BJ (cell line): ENCODE measurements at regions not wholly inside any gene's neighbourhood (a gene's known extent, or its start where the extent isn't known, plus 50 kb on each side); places are given as distances from the start of the nearest gene placed in this dataset.

Experiments
- CTCF ChIA-PET: fragments of 350-600 bp; formaldehyde crosslinking; extraction: SDS; loops from one replicate; lab custom pipeline; 2021; ENCODE audit warnings: antibody characterized with exemption, inconsistent platforms; lab: Yijun Ruan, JAX
- POLR2A ChIA-PET: fragments of 300-600 bp; sonication (Branson Sonifier 250); formaldehyde crosslinking; extraction: SDS; loops from one replicate; lab custom pipeline; 2021; ENCODE audit warnings: antibody characterized with exemption; lab: Charles Lee
- DNase-seq: peaks from one replicate; pipeline ENCODE4 v3.0.0-alpha.2; 2011; ENCODE audit warnings: low read depth
- H3K27me3 ChIP-seq: 2 replicates; pipeline ENCODE4 v1.6.0; 2011; ENCODE audit warnings: low read length; ENCODE audit not compliant: control insufficient read depth, insufficient read depth
- H3K36me3 ChIP-seq: 2 replicates; pipeline ENCODE4 v1.5.1; 2011; ENCODE audit warnings: low read length; ENCODE audit not compliant: control insufficient read depth, insufficient read depth
- H3K4me3 ChIP-seq: 2 replicates; pipeline ENCODE4 v1.5.1; 2011; ENCODE audit warnings: low read depth, mild to moderate bottlenecking, control low read depth, low read length
- TF ChIP-seq, protein P1 (sequence below): IDR thresholded peaks from 2 replicates; pipeline ENCODE4 v1.5.1; 2011; ENCODE audit warnings: low read depth, mild to moderate bottlenecking, control low read depth, inconsistent platforms, low read length, moderate library complexity; ENCODE audit not compliant: insufficient read depth

DNA sequence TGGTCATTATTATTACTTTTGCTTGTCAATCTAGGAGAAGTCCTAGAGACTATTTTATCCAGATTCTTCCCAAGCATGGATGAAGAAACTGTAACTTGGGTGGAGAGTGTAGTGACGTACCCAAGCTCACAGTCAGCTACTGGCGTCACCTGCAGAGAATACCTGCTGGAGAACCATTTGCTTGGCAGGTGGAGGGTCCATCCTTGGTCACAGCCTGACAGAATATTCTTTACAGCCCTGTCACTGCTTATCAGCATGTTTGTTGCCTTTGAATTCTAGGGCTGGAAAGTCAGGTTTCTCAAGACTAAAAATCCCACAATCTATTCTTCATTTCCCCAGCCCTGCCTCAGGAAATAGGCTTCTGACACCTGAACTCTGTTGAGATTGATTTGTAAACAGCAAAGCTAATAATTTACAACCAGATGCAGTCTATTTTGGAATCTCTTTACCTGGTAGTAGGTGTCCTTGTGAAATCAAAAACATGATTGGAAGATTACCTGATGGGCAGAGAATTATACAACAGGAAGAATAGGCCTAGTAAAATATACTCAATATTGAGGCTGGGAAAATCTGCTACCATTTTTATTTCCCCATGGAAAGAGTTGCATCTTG is 100.4 kb upstream of the ZNF644 start:
- no peaks in the 10 kb centered on the region for H3K27me3 ChIP-seq
- no peaks in the 10 kb centered on the region for H3K36me3 ChIP-seq
- ChIA-PET POLR2A (no interaction called here), CTCF (interaction anchor here (1.2 kb wide), 1 partner anchor 43 kb away, joined by 4 read pairs; no protein-coding TSS in a partner anchor)
- TF ChIP-seq, protein P1, sequence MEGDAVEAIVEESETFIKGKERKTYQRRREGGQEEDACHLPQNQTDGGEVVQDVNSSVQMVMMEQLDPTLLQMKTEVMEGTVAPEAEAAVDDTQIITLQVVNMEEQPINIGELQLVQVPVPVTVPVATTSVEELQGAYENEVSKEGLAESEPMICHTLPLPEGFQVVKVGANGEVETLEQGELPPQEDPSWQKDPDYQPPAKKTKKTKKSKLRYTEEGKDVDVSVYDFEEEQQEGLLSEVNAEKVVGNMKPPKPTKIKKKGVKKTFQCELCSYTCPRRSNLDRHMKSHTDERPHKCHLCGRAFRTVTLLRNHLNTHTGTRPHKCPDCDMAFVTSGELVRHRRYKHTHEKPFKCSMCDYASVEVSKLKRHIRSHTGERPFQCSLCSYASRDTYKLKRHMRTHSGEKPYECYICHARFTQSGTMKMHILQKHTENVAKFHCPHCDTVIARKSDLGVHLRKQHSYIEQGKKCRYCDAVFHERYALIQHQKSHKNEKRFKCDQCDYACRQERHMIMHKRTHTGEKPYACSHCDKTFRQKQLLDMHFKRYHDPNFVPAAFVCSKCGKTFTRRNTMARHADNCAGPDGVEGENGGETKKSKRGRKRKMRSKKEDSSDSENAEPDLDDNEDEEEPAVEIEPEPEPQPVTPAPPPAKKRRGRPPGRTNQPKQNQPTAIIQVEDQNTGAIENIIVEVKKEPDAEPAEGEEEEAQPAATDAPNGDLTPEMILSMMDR: no peak
- no peak for DNase-seq
- no peak overlapping the region for H3K4me3 ChIP-seq

DNA sequence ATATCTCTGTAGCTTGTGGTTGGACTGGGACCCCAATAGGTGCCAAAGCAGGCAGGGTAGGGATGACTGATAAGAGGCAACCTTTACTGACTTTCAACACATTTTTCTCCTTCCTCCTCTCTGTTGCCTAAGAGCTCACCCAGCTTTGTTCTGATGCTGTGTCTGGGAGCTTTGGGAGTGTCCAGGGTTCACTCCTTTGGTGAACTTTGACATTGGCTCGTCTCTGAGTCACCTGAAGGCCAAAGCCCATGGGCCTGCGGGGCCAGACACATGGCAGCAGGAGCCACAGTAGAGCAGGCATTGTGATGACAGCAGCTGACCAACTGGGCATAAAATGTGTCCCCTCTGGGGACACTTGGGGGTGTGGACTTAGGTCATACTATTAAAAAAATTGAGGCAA is 99.5 kb upstream of the ZNF644 start:
- H3K36me3 ChIP-seq: no peaks in the 10 kb centered on the region
- TF ChIP-seq, protein P1: no peak
- ChIA-PET CTCF (interaction anchor here (1.2 kb wide), 1 partner anchor 44 kb away, joined by 4 read pairs; no protein-coding TSS in a partner anchor), POLR2A (no interaction called here)
- no peak overlapping the region for H3K4me3 ChIP-seq
- no peak for DNase-seq
- no peaks in the 10 kb centered on the region for H3K27me3 ChIP-seq

DNA sequence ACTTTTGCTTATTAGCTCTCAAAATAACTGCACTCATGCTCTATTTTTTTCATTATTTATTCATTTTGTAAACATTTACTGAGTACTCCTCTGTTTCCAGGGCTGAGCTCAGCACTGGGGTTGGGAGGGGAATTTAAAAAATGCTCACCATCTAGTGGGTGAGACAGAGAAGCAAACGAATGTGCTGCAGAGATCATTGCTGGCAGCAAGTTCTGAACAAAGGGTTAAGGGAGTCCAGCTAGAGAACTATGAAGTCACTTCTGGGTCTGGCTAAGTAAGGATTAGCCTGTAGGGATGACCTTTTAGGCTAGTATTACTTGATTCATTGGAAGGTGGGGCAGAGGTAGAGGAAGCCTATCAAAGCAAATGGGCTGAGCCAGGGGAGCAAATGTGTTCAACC is 99.1 kb upstream of the ZNF644 start:
- POLR2A ChIA-PET: no interaction called here
- CTCF ChIA-PET: interaction anchor here (1.2 kb wide), 1 partner anchor 44 kb away, joined by 4 read pairs; no protein-coding TSS in a partner anchor
- Histone ChIP-seq H3K27me3 (no peaks in the 10 kb centered on the region), H3K4me3 (no peak overlapping the region), H3K36me3 (no peaks in the 10 kb centered on the region)
- TF ChIP-seq, protein P1: no peak
- no peak for DNase-seq

DNA sequence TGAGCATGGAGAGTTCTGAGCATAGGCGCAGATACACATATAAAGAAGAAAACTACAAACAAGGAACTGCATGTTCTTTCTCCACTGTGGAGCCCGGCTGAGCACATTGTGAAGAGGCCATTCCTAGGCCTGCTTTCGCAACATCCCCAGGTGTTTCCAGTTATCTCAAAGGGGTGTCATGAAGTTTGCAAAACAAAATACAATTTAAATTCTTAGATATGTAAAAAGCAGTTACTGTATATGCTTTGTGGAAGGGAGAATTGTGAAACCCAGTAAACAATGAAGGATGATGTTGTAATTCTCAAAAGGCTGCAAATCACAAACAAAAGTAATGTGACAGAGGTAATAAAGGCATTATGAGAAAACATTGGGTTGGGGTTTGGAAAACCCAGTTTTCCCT is 98.6 kb upstream of the ZNF644 start:
- Histone ChIP-seq H3K4me3 (no peak overlapping the region), H3K27me3 (no peaks in the 10 kb centered on the region), H3K36me3 (no peaks in the 10 kb centered on the region)
- TF ChIP-seq, protein P1: no peak
- POLR2A ChIA-PET: no interaction called here
- DNase-seq: no peak
- CTCF ChIA-PET: no interaction called here

DNA sequence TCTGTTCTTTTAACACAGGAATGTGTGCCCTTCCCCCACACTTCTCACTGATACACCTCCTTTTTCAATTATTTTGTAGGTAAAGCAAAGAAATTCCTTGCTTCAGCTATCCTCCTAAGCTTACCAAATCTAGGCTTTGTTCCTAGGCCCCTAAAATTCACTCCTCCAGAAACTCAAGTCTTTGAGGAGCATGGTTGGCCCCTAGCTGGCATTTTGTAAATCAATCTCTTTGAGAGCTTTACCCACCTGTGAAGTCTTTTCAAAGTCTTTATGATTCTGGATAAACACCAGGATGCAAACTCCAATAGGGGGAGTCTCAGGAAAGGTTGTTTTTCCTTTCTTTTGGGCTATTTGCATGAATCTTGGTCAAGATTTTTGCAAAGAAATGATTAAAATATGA is 82.9 kb upstream of the ZNF644 start:
- Histone ChIP-seq H3K36me3 (no peaks in the 10 kb centered on the region), H3K4me3 (no peak overlapping the region), H3K27me3 (no peaks in the 10 kb centered on the region)
- ChIA-PET CTCF (no interaction called here), POLR2A (no interaction called here)
- DNase-seq: no peak
- TF ChIP-seq, protein P1: no peak
